H54 (cell line): ENCODE measurements at regions not wholly inside any gene's neighbourhood (a gene's known extent, or its start where the extent isn't known, plus 50 kb on each side); places are given as distances from the start of the nearest gene placed in this dataset.

Experiments used
- DNase-seq: peaks from one replicate; pipeline ENCODE4 v3.0.0; 2011; ENCODE audit warnings: low spot score, mixed read lengths; ENCODE audit not compliant: insufficient read length
- FAIRE-seq: peaks from 3 replicates; lab custom pipeline; 2011; peaks lifted over from hg19 to GRCh38; lab: Jason Lieb, UNC
- POLR2A ChIP-seq: IDR thresholded peaks from 2 replicates; pipeline ENCODE4 v1.6.1; 2011; ENCODE audit warnings: low read depth, mild to moderate bottlenecking, low read length

DNA sequence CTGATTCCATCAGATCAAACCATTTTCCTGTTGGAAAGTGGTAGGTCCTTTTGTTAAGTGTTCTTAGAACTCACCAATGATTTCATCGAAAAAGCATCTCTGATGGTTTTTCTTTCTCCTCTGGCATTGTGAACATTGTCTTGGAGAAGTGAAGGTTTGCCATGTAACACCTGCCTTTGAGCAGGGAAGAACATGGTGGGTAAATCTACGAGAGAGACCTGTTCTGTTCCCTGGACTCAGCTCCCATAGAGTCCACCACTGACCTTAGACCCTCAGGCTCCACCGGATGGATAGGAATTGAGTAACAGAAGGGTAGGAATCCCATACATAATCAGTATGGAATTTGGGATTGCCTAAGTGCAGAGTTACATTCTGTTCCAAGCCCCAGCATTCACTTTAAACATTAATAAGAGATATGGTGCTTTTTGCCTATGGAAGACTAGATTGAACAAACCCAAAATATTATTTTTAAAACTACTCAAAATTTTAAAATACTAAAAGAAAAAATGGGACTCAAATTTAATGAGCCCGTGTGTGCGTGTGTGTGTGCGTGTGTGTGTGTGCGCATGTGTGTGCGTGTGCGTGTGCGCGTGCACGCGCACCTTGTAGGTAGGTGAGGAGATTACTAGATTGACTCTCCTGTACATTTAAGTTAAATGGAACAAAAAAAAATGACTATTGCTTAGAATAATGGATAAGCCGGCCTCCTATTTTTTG lies 92.0 kb downstream of the C9orf152 start:
- FAIRE-seq, result no peak
- no peak for TF ChIP-seq POLR2A
- DNase-seq, result peak; percentile 39

DNA sequence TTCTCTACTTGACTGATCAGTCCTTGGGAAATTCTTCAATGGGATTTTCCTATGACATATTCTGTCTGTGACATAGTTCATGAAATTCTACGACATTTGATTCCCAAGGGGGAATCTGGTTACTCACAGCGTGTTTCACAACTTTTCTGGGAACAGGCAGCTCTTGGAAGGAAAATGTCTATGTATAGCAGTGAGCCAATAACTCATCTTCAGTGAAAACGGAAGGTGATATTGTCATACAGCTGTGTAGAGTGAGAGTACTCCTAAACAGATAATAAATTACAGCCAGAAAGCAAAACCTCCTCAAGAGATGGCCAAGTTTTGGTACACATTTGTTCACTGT lies 91.4 kb downstream of the C9orf152 start:
- peak; percentile 36 for FAIRE-seq
- no peak for DNase-seq
- no peak for TF ChIP-seq POLR2A

DNA sequence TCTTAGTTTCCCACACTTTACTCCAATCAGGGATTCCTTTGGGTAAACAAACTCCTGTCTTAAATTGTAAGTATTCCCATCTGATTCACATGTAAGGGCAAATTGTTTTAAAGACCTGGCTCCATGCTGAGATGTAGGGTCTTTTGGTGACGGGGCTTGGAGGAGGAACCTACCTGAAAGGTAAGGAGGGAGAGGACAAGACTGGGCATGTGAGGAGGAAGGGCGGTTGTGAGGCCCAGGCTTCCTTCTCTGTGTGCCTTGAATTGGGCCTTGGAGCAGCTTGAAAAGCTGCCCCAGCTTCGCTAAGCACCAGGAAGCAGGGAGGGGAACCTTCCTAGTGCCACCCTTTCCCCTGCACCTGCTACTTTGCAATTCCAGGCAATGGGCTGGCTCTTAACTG lies 86.8 kb downstream of the C9orf152 start:
- DNase-seq, result no peak
- FAIRE-seq, result no peak
- TF ChIP-seq POLR2A, result no peak

DNA sequence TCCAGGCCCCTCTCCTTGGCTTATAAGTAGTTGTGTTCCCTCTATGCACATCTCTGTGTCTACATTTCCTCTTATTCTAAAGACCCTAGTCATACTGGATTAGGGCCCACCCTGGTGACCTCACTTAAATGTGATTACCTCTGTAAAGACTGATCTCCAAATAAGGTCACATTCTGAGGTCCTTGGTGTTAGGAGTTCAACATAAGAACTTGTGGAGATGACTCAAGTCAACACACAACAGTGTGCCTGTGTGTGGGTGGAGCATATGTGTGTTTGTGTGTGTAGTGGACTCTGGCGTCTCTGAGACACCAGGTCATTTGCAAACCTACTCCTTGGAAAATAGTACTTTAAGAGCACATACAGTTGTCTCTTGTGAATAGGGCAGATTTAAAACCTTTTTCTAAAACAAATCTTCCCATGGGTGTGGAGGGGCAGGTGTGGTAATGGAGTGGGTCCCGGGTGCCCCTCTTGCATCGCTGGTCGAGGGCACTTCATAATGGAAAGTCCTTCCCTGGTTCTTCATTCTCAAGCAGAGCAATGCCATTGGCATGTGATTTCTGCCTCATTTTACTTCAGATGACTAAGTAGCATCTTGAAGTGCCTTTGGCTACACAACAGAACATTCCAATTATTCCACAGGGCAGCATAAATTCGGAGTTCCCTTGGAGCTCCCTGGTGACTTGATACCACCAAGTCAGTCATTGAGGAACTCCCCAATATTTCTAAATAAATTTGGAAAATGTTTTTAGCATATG lies 84.4 kb downstream of the C9orf152 start:
- DNase-seq (no peak), FAIRE-seq (no peak)
- TF ChIP-seq POLR2A, result no peak

DNA sequence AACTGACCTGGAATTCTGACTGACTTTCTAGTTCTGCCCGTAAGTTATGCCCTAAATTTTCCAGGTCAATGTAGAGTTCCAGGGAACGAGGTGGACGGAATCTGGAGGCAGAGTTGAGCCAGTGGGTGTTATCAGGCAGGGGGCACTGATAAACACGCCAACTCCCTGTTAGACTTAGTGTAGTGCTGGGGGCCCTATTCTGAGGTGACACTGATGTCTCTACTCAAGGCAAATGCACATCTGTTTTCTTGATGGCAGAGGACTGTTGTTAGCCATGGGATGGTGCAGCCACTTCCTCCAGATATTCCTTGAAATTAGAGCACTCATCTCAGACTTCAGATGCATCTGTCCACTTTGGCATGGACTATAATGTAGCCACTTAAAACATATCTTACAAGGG lies 83.5 kb downstream of the C9orf152 start:
- TF ChIP-seq POLR2A, result no peak
- FAIRE-seq, result no peak
- no peak for DNase-seq

DNA sequence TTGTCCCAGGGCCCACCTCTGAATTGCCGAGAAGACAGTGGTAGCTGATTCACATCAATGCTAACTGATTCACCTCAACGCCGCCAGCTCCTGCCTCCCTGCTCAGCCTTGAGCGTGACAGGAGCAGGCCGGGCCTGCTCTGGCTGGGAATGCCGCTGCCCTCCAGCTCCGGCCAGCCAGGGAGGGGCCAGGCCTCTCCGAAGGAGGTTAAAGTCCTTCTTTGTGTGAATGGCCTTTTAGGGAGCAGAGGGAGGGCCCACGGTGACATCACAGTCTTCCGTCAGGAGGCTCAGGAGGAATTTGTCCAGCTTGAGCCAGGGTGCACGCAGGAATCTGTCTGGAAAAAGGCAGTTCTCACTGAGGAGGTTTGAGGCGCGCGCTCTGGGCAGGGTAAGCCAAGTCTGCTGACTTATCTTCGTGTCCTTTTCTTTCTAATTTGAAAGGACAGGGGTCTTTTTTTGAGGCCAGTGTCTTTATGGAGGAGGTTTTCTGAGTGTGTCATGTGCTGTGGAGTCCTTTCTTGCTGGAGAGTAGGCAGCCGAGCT lies 82.7 kb downstream of the C9orf152 start:
- DNase-seq, result no peak
- no peak for TF ChIP-seq POLR2A
- FAIRE-seq, result no peak

DNA sequence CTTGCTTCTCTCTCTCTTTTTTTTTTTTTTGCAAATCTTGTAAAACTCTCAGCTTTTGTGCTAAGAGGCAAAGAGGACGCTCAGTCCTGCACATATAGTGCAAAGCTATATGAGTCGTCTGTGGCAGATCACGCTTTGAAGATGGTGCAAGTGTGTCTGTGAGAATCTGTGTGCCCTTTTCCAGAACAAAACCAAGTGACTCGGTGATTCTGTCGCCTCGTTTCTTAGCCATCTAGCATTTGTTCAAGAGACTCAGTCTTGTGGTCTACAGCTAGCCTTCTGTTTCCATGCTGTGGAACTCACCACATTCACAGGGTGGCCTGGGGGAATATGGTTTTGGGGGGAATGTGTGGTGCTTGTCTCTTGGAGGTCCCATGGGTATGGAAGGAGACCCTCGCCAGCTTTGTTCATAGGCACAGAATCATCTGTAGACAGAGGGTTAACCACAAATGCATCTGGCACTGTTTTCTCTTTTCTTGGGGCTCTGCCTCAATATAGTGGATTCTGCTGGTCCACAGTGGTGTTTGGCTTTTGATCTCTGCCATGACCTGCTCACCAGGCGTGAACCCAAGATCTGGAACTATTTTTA lies 82.1 kb downstream of the C9orf152 start:
- DNase-seq (no peak), FAIRE-seq (no peak)
- no peak for TF ChIP-seq POLR2A

DNA sequence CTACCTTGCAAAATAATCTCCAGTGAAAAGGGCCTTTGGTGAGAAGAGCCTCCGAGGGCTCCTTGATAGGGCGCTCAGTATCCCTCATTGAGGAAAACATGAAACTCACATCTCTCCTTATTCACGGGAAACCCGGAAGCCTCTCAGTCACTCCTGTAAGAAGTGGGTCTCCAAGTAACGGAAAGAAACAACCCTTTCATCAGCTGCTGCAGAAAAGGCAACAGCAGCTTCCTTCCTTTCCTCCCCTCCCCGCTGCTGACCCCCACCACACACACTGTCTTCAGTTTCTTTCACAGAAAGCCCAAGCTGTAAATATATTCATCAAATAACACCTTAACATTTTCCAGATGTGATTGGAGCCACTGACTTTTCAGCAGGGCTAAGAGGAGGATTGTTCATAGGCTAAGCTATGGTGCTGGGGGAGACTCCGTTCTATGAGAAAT lies 81.4 kb downstream of the C9orf152 start:
- TF ChIP-seq POLR2A, result no peak
- DNase-seq (no peak), FAIRE-seq (no peak)

DNA sequence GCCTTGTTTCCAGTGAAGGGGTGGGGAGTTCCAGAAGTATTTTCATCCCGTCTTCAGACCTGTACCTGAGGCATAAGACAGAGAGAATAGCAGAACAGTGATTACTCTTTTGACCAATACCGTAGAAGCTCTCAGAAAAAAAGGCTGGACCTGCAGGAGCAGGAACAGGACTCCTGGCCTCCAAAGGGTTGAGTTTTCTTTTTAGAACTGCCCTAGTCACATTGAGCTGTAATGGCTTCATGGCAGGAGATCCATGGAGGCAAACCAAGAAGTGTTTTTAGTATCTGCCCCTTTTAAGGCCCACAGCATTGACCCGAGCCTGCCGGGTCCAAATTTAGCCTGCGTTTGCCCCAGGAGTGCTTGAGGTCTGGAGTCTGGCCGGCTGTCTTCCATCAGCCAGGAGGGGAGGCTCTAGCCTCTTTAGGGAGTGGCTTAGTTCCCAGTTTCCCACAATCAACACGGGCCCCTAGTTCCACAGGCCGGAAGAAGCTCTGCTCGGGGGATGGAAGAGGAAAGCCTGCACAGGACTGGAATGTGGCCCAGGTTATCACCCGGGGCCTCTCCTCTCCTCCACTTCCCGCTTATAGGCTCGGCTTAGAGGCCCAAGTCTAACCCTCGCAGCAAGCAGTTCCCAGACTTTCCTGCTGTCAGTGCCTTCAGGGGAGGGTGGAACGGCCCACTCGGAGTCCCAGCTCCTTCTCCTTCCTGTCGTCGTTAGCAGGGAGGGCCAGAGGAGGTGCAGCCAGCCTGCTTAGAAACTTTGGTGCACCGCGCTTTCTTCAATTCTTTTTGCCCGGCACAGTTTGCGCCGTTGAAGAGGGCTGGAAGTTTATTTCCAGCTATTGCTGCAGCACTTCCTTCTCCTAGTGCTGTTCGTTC lies 80.7 kb downstream of the C9orf152 start:
- TF ChIP-seq POLR2A, result no peak
- DNase-seq (no peak), FAIRE-seq (no peak)

DNA sequence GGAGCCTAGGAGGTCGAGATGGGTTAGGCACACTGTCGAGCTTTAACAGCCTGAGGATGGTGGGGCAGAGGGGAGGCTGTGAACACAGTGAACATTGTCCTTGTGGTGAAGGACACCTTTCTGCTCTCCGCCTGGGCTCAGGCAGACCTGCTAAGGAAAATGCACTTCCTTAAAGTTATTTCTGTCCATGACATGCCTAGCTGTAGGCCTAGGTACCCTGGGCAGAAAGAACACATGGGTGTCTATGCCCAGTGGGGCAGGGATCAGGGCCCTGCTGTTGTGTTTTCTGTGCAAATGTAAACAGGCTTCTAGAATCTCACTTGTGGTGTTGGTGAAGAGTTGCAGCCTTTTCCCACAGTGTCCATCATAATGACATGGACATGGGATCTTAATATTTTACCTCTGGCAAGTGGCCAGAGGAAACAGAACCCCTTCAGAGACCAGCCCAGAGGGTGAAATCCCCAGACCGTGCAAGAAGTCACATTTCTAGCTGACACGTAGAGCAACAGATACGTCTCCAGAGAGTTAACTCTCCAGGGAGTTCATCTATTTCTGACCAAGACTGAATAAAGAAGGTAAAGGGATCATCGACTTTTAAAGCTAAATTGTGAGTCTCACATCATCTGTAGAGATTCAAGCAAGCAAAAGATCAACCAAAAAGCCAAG lies 79.2 kb downstream of the C9orf152 start:
- no peak for FAIRE-seq
- no peak for DNase-seq
- no peak for TF ChIP-seq POLR2A

DNA sequence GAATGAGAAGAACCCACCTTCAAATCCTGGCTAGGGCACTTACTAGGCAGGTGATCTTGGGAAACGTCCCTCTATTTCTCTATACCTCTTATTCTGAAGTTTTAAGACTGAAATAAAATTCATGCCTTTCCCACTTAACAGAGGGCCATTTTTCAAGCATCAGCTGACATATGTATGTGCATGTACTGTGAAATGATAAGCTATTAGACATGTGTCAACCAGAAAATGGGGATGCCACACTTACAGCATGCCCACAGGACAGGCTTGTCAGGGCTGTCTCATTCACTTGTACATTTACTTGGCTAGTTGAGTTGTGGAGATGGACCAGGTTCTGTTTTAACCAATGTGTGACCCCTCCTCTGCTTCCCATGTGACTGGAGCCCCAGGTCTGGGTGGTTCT lies 78.5 kb downstream of the C9orf152 start:
- DNase-seq (no peak), FAIRE-seq (no peak)
- no peak for TF ChIP-seq POLR2A

DNA sequence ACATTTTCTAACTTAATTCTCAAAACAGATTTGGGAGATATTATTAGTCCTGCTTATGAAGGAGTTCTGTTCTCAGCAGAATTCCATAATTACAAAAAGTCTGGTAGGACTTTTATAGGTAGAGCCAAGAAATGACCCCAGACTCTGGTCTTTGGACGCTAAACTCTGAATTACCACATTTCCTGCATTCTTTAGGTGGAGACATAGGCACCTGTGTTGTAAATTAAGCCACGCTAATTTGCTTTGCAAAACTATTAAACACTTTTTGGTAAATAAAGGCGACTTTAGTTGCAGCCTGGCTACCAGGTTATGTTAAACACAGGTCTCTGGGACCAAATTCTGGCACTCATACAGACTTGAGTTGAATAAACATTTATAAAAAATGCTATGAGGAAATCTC lies 77.7 kb downstream of the C9orf152 start:
- no peak for DNase-seq

More for the DNA sequence above, 77.7 kb downstream of the C9orf152 start:
- no peak for FAIRE-seq
- no peak for TF ChIP-seq POLR2A
